ENCODE measurements at regions not wholly inside any gene's neighbourhood (a gene's known extent, or its start where the extent isn't known, plus 50 kb on each side); places are given as distances from the start of the nearest gene placed in this dataset.

- no peak overlapping the region for H4K8ac ChIP-seq (replicated peaks; ENCODE audit: insufficient read length, low read depth, low read length)
- Mint-ChIP-seq H3K4me3 (no peak overlapping the region), H3K27ac (no peak overlapping the region)
These were observed 92.8 kb upstream of the LINC01488 start for GRCh38 chr11:69388661-69389060.

More at GRCh38 chr11:69388661-69389060, 92.8 kb upstream of the LINC01488 start:
- H3K4ac ChIP-seq (ENCODE audit: low read depth, low read length), result no peak overlapping the region
- no peaks in the 10 kb centered on the region for H3K27me3 ChIP-seq (ENCODE audit: insufficient read depth, low read length)
- DNase-seq, result no peak
- no peak overlapping the region for H2BK20ac ChIP-seq (ENCODE audit: low read depth, low read length, poor library complexity, severe bottlenecking)
- TF ChIP-seq, protein P1, sequence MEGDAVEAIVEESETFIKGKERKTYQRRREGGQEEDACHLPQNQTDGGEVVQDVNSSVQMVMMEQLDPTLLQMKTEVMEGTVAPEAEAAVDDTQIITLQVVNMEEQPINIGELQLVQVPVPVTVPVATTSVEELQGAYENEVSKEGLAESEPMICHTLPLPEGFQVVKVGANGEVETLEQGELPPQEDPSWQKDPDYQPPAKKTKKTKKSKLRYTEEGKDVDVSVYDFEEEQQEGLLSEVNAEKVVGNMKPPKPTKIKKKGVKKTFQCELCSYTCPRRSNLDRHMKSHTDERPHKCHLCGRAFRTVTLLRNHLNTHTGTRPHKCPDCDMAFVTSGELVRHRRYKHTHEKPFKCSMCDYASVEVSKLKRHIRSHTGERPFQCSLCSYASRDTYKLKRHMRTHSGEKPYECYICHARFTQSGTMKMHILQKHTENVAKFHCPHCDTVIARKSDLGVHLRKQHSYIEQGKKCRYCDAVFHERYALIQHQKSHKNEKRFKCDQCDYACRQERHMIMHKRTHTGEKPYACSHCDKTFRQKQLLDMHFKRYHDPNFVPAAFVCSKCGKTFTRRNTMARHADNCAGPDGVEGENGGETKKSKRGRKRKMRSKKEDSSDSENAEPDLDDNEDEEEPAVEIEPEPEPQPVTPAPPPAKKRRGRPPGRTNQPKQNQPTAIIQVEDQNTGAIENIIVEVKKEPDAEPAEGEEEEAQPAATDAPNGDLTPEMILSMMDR (conservative IDR thresholded peaks at IDR 0.05), result no peak
- no peak overlapping the region for H3K18ac ChIP-seq (ENCODE audit: insufficient read length, low read depth, low read length)
- H3K23me2 ChIP-seq (ENCODE audit: insufficient read length, low read depth, low read length, poor library complexity, severe bottlenecking), result no peaks in the 10 kb centered on the region
- H3K56ac ChIP-seq (ENCODE audit: insufficient read length, low read depth, low read length), result no peak overlapping the region
- H4K91ac ChIP-seq (ENCODE audit: insufficient read length, low read depth, low read length), result no peak overlapping the region
- H3K23ac ChIP-seq (ENCODE audit: insufficient read length, low read depth, low read length), result no peak overlapping the region
- no peak overlapping the region for H2BK120ac ChIP-seq (ENCODE audit: low read depth, low read length, poor library complexity, severe bottlenecking)
- peaks cover 12% of the 10 kb centered on the region for H3K9me3 ChIP-seq (ENCODE audit: control insufficient read depth, low read depth, low read length)
- no CpG with 5 or more reads among the region's 2 CpGs for WGBS (ENCODE audit: extremely low coverage, insufficient read length, low lambda C conversion rate)
- no peak overlapping the region for H2BK5ac ChIP-seq (ENCODE audit: insufficient read length, low read length)
- peaks cover 25 to 26% of the 10 kb centered on the region in 2 experiments for H3K9me3 Mint-ChIP-seq
- no peak overlapping the region for H2BK15ac ChIP-seq (ENCODE audit: low read depth, low read length)
- no peak overlapping the region for H2AFZ ChIP-seq (ENCODE audit: low read length)
- H3K4me1 Mint-ChIP-seq, result no peaks in the 10 kb centered on the region
- H2AK5ac ChIP-seq (ENCODE audit: insufficient read length, low read length), result no peak overlapping the region
- peaks cover 4% of the 10 kb centered on the region for H3K27me3 Mint-ChIP-seq (ENCODE audit: low read depth)
- no peaks in the 10 kb centered on the region for H3K79me2 ChIP-seq (ENCODE audit: insufficient read depth, low read length)
- H3K4me1 ChIP-seq (ENCODE audit: insufficient read depth, low read length), result no peaks in the 10 kb centered on the region
- no peak overlapping the region for H3K14ac ChIP-seq (ENCODE audit: insufficient read depth, low read length)
- no peak overlapping the region for H4K5ac ChIP-seq (ENCODE audit: insufficient read length, low read depth, low read length)
- H3K79me1 ChIP-seq (ENCODE audit: insufficient read depth, low read depth, low read length, poor library complexity, severe bottlenecking), result no peaks in the 10 kb centered on the region
- no peak overlapping the region for H3K27ac ChIP-seq (ENCODE audit: insufficient read length, low read depth, low read length)
- no peaks in the 10 kb centered on the region for H4K20me1 ChIP-seq (ENCODE audit: control insufficient read depth, insufficient read depth, insufficient read length)
- H3T11ph ChIP-seq (ENCODE audit: low read length), result no peak overlapping the region
- no peak overlapping the region for H3K9ac ChIP-seq (ENCODE audit: extremely low read depth, insufficient read length, low read length)
- H3K36me3 Mint-ChIP-seq (ENCODE audit: insufficient read depth in 1 of 3, low read depth in 3 of 3), result peaks cover 0 to 24% (median 14%) of the 10 kb centered on the region in 3 experiments; a peak in 6 of 7 replicates
- H2BK12ac ChIP-seq (ENCODE audit: insufficient read length, low read depth, low read length), result no peak overlapping the region
- H3K4me2 ChIP-seq (ENCODE audit: insufficient read depth, insufficient read length, low read length), result no peak overlapping the region

Data from H9 (cell line).